Activated naive CD4-positive, alpha-beta T cell treated with Interleukin-2 at 50 U/mL for 16 hours (primary cell): ENCODE measurements at regions not wholly inside any gene's neighbourhood (a gene's known extent, or its start where the extent isn't known, plus 50 kb on each side); places are given as distances from the start of the nearest gene placed in this dataset.

Experiments used
- DNase-seq: peaks from one replicate; pipeline ENCODE4 v3.0.0-alpha.2; 2020

GRCh38 chr1:30637183-30637980 lies 86.0 kb downstream of the MATN1 start:
- no peak for DNase-seq

- no peak for DNase-seq
These were observed 86.8 kb downstream of the MATN1 start for GRCh38 chr1:30636621-30637020.

GRCh38 chr1:30635391-30635975 lies 87.9 kb downstream of the MATN1 start:
- no peak for DNase-seq

GRCh38 chr1:30634507-30634906 lies 88.9 kb downstream of the MATN1 start:
- no peak for DNase-seq

GRCh38 chr1:30633294-30633693 lies 90.1 kb downstream of the MATN1 start:
- DNase-seq: no peak

- DNase-seq: no peak
These were observed 90.9 kb downstream of the MATN1 start for GRCh38 chr1:30632481-30632880.

GRCh38 chr1:30631700-30632099 lies 91.7 kb downstream of the MATN1 start:
- DNase-seq: no peak

- DNase-seq: no peak
These were observed 93.9 kb downstream of the MATN1 start for GRCh38 chr1:30629501-30629900.

- no peak for DNase-seq
These were observed 95.4 kb downstream of the MATN1 start for GRCh38 chr1:30627994-30628393.

- DNase-seq: no peak
These were observed 96.2 kb downstream of the MATN1 start for GRCh38 chr1:30627206-30627605.

GRCh38 chr1:30623431-30623830 lies 100.0 kb downstream of the MATN1 start:
- DNase-seq: no peak

- DNase-seq: no peak
These were observed 103.8 kb downstream of the MATN1 start for GRCh38 chr1:30619619-30620018.

- DNase-seq: no peak
These were observed 105.0 kb downstream of the MATN1 start for GRCh38 chr1:30618335-30618747.

- DNase-seq: no peak
These were observed 106.6 kb downstream of the MATN1 start for GRCh38 chr1:30616759-30617158.

GRCh38 chr1:30615816-30616590 lies 107.4 kb downstream of the MATN1 start:
- no peak for DNase-seq

GRCh38 chr1:30615076-30615795 lies 108.1 kb downstream of the MATN1 start:
- no peak for DNase-seq

GRCh38 chr1:30613188-30613587 lies 110.2 kb downstream of the MATN1 start:
- DNase-seq: no peak

GRCh38 chr1:30612536-30613065 lies 110.8 kb downstream of the MATN1 start:
- no peak for DNase-seq

- DNase-seq: no peak
These were observed 111.6 kb downstream of the MATN1 start for GRCh38 chr1:30611741-30612309.

- no peak for DNase-seq
These were observed 112.5 kb downstream of the MATN1 start for GRCh38 chr1:30610917-30611316.

GRCh38 chr1:30609999-30610345 lies 113.4 kb downstream of the MATN1 start:
- DNase-seq: no peak

- DNase-seq: no peak
These were observed 113.9 kb downstream of the MATN1 start for GRCh38 chr1:30609336-30609998.
